Ascending aorta (tissue), 2 donors: ENCODE measurements at regions not wholly inside any gene's neighbourhood (a gene's known extent, or its start where the extent isn't known, plus 50 kb on each side); places are given as distances from the start of the nearest gene placed in this dataset.
"Not testable (repeated sequence)": the region's sequence is repeated elsewhere in the genome, so short reads cannot be mapped to it uniquely, and the experiment has no call there.

Experiments used
- DNase-seq, 2 donors: peaks; one replicate each; pipeline ENCODE4 v3.0.0-alpha.2; 2019; ENCODE audit warnings: low spot score in 2 of 2
- H3K27ac ChIP-seq, 2 donors: fragments of 200-600 bp; sonication (generic); one replicate each; pipeline ENCODE4 v1.5.1; 2016 to 2017; ENCODE audit warnings: mild to moderate bottlenecking in 1 of 2
- H3K27me3 ChIP-seq: fragments of 200-600 bp; sonication (generic); one replicate; pipeline ENCODE4 v1.5.1; 2017
- H3K36me3 ChIP-seq, 2 donors: fragments of 200-600 bp; sonication (generic); one replicate each; pipeline ENCODE4 v1.5.1; 2016
- H3K4me1 ChIP-seq, 2 donors: fragments of 200-600 bp; sonication (generic); one replicate each; pipeline ENCODE4 v1.5.1; 2016 to 2017; ENCODE audit warnings: mild to moderate bottlenecking in 1 of 2
- H3K4me3 ChIP-seq, 2 donors: fragments of 200-600 bp; sonication (generic); one replicate each; pipeline ENCODE4 v1.5.1; 2016 to 2017; ENCODE audit warnings: mild to moderate bottlenecking in 1 of 2
- H3K9me3 ChIP-seq, 2 donors: fragments of 200-600 bp; sonication (generic); one replicate each; pipeline ENCODE4 v1.5.1; 2016
- intact Hi-C: fragments of 100-400 bp; cut with DNase I; formaldehyde crosslinking; loops from one replicate; pipeline ENCODE4 v1.15.1; 2023
- TF ChIP-seq, protein P1 (sequence below), 3 experiments: fragments of 200-600 bp in 2 of 3; fragments of 450-650 bp in 1 of 3; sonication (generic) in 2 of 3; IDR thresholded peaks; one replicate each; pipeline ENCODE4 v1.5.1; 2016 to 2019; ENCODE audit warnings: antibody characterized with exemption in 3 of 3, mild to moderate bottlenecking in 1 of 3, moderate library complexity in 1 of 3

DNA sequence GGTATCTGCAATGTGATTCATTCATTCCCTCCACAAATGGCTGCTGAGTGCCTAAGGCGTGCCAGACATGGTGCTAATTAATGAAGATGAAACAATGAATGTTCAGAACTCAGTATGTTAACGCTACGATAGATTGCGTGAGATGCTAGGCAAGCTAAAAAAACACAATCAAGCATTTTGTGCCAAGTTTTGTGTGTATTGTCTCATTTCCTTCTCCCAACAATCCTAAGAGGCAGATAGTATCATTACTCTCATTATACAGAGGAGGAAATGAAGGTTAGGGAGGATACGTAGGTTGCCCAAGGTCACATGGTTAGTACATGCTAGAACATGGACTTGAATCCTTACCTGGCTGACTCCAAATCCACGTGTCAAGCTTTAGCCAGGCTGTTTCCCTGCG is 264.4 kb downstream of the EFCAB11 start:
- Histone ChIP-seq H3K27me3 (no peaks in the 10 kb centered on the region), H3K4me3 (no peak overlapping the region), H3K27ac (no peak overlapping the region), H3K9me3 (no peaks in the 10 kb centered on the region), H3K4me1 (no peaks in the 10 kb centered on the region), H3K36me3 (no peaks in the 10 kb centered on the region)
- TF ChIP-seq, protein P1, sequence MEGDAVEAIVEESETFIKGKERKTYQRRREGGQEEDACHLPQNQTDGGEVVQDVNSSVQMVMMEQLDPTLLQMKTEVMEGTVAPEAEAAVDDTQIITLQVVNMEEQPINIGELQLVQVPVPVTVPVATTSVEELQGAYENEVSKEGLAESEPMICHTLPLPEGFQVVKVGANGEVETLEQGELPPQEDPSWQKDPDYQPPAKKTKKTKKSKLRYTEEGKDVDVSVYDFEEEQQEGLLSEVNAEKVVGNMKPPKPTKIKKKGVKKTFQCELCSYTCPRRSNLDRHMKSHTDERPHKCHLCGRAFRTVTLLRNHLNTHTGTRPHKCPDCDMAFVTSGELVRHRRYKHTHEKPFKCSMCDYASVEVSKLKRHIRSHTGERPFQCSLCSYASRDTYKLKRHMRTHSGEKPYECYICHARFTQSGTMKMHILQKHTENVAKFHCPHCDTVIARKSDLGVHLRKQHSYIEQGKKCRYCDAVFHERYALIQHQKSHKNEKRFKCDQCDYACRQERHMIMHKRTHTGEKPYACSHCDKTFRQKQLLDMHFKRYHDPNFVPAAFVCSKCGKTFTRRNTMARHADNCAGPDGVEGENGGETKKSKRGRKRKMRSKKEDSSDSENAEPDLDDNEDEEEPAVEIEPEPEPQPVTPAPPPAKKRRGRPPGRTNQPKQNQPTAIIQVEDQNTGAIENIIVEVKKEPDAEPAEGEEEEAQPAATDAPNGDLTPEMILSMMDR (IDR thresholded peaks at IDR 0.05): no peak
- intact Hi-C loops: no loop called here
- no peak for DNase-seq

DNA sequence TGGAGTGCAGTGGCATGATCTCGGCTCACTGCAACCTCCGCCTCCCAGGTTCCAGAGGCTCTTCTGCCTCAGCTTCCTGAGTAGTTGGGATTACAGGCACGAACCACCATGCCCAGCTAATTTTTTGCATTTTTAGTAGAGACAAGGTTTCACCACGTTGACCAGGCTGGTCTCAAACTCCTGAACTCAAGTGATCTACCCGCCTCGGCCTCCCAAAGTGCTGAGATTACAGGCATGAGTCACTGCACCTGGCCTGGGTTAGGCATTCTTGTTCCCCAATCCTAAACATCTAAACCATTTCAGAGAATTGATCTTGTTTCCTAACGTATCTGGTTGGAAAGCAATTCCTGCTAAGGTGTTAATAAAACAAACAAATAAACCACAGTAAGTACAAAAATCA is 264.8 kb downstream of the EFCAB11 start:
- H3K4me3 ChIP-seq, H3K9me3 ChIP-seq, H3K27ac ChIP-seq, H3K4me1 ChIP-seq, intact Hi-C loops, H3K36me3 ChIP-seq, H3K27me3 ChIP-seq, DNase-seq: not testable (repeated sequence)

DNA sequence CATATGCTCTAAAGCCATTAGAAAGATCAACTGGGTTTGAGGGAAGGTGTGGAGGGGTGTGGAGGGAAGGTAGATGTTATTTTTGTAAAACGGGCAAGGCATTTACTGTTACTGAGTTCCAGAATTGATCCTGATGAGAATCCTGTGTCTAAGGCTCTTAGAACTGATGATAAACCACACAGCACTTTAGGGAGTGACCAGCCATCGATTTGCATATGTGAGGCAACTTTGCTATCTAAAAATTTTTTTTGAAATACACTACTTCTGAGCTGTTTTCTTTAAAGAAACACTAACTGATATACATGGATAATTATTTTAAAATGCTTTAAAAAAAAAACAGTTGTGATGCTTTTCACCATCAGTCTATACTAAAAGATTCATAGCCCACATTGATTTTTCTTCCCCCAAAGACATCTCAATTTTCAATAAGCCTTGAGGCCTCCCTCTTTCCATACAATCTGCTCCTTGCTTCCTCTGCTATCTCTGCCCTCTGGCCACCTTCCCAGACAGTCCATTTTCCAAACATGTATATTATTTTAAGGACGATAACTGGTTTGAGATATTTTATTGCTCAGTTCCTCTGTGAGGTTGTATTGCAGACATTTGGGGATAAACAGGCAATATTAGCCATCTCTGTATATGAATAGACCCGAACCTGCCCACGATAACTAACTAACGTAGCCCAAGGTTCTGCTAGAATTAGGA is 265.9 kb downstream of the EFCAB11 start:
- no peak overlapping the region for H3K27ac ChIP-seq
- H3K4me1 ChIP-seq: no peaks in the 10 kb centered on the region
- H3K27me3 ChIP-seq: no peaks in the 10 kb centered on the region
- intact Hi-C loops: no loop called here
- H3K4me3 ChIP-seq: no peak overlapping the region
- H3K36me3 ChIP-seq: no peaks in the 10 kb centered on the region
- H3K9me3 ChIP-seq: no peaks in the 10 kb centered on the region
- TF ChIP-seq, protein P1 (IDR thresholded peaks at IDR 0.05): no peak
- no peak for DNase-seq

DNA sequence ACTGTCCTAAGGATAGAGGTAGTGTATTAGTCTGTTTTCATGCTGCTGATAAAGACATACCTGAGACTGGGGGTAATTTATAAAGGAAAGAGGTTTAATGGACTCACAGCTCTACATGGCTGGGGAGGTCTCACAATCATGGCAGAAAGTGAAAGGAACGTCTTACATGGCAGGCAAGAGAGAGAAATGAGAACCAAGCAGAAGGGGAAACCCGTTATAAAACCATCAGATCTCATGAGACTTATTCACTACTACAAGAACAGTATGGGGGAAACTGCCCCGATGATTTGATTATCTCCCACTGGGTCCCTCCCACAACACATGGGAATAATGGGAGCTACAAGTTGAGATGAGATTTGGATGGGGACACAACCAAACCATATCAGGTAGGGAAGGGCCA is 267.4 kb downstream of the EFCAB11 start:
- H3K4me3 ChIP-seq: not testable (repeated sequence)

DNA sequence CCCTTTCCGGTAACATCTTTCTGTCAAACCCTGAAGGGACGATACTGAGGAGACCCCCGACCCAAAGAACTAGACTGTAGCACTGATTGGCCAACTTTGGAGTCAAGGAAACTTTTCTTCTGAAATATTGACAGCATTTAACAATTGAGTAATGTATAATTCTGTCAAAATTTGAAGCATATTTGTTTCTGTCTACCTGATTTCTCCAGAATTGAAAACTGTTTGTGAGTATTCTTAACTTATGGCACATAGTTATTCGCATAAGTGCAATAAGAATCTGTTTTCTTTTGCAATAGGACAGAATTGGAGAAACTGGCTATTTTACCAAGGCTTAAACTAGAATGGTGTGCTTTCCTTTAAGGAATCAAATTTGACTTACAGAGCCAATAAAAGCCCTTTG is 267.1 kb upstream of the FOXN3 start:
- Histone ChIP-seq H3K9me3 (no peaks in the 10 kb centered on the region), H3K27ac (no peak overlapping the region), H3K27me3 (no peaks in the 10 kb centered on the region), H3K4me3 (no peak overlapping the region), H3K4me1 (no peaks in the 10 kb centered on the region), H3K36me3 (no peaks in the 10 kb centered on the region)
- TF ChIP-seq, protein P1 (IDR thresholded peaks at IDR 0.05): no peak
- intact Hi-C loops: no loop called here
- DNase-seq: no peak

More for the DNA sequence above, 267.4 kb downstream of the EFCAB11 start:
- DNase-seq, H3K27me3 ChIP-seq, H3K36me3 ChIP-seq, H3K9me3 ChIP-seq, intact Hi-C loops, H3K27ac ChIP-seq, H3K4me1 ChIP-seq: not testable (repeated sequence)

DNA sequence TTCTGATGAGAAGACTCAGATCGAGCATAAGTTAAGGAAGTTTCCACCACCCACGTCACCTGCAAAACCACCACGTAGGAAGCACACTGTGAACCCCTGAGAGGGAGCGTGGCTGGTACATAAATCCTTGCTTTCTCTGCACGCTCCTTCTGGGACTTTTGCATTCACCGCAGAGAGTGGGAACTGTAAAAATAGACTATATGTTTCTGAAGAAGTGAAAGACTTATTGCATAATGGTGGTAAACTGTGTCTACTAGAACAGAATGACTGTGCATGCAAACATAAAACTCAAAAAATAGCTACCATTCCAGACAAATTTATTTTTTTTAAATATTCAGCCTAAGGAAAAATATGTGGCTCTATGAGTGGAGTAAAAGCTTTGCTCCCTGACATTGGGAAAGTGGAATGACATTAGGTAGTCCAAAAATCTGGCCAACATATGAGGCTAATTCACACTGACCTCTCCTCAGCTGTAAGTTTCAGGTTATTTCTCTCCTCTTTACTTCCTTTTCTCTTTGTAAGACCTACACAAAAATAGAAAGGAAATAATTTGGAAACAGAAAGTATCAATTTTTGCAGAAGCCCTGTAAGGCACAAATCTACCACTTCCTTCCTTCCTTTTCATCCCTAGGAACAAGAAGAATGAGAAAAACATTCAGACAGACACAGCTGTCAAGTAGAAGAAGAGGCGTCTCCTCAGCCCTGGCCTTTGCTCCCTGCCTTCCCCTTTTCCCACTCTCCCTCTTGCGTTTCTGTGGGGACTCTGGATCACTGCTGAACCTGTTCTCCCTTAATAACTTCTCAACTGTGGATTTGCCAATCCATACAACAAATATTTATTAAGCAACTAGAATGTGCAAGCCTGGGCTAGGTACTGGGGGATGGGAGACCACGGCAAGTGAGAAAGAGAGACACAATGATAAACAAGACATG is 264.3 kb upstream of the FOXN3 start:
- H3K27me3 ChIP-seq: no peaks in the 10 kb centered on the region
- TF ChIP-seq, protein P1 (IDR thresholded peaks at IDR 0.05): no peak
- H3K9me3 ChIP-seq: no peaks in the 10 kb centered on the region
- intact Hi-C loops: no loop called here
- no peak overlapping the region for H3K27ac ChIP-seq
- H3K36me3 ChIP-seq: no peaks in the 10 kb centered on the region
- DNase-seq: no peak
- no peak overlapping the region for H3K4me3 ChIP-seq
- no peaks in the 10 kb centered on the region for H3K4me1 ChIP-seq
